Body of pancreas (tissue), 4 donors: ENCODE measurements at regions not wholly inside any gene's neighbourhood (a gene's known extent, or its start where the extent isn't known, plus 50 kb on each side); places are given as distances from the start of the nearest gene placed in this dataset.

ENCODE experiments used
- CTCF ChIP-seq, 7 experiments: fragments of 450-650 bp in 4 of 7; fragments of 200-600 bp in 3 of 7; sonication (generic) in 3 of 7; IDR thresholded peaks; one replicate each; pipeline ENCODE4 v1.5.1; 2016 to 2019; ENCODE audit warnings: antibody characterized with exemption in 7 of 7
- POLR2A ChIP-seq, 3 donors: fragments of 450-650 bp; IDR thresholded peaks; one replicate each; pipeline ENCODE4 v1.6.1; 2016; ENCODE audit warnings: antibody characterized with exemption in 3 of 3, mild to moderate bottlenecking in 2 of 3

- no peak for TF ChIP-seq POLR2A (IDR thresholded peaks at IDR 0.05)
- TF ChIP-seq CTCF (IDR thresholded peaks at IDR 0.05), result no peak
Measured at GRCh38 chr16:26664086-26664485, 402.6 kb upstream of the C16orf82 start.
